ENCODE measurements at regions not wholly inside any gene's neighbourhood (a gene's known extent, or its start where the extent isn't known, plus 50 kb on each side); places are given as distances from the start of the nearest gene placed in this dataset.

- Histone ChIP-seq H4K91ac (ENCODE audit: low read depth, low read length, poor library complexity) (no peak overlapping the region), H2BK15ac (ENCODE audit: low read length) (no peak overlapping the region), H2BK5ac (ENCODE audit: low read length) (no peak overlapping the region), H3K9me3 (replicated peaks in 1 of 2; ENCODE audit: control insufficient read depth in 2 of 2, insufficient read depth in 1 of 2, low read depth in 1 of 2, low read length in 2 of 2) (no peaks in the 10 kb centered on the region), H2BK12ac (ENCODE audit: low read length) (no peak overlapping the region), H3K27me3 (ENCODE audit: control insufficient read depth in 3 of 3, insufficient read depth in 3 of 3, low read depth in 1 of 3, low read length in 3 of 3) (no peaks in the 10 kb centered on the region), H3K14ac (ENCODE audit: low read length) (no peak overlapping the region), H3K23ac (ENCODE audit: low read depth, low read length, poor library complexity) (no peak overlapping the region), H3K4me3 (ENCODE audit: low read length in 2 of 2) (no peak overlapping the region), H3K27ac (replicated peaks; ENCODE audit: low read length) (no peak overlapping the region), H3K4me1 (ENCODE audit: control insufficient read depth in 2 of 2, insufficient read depth in 1 of 2, low read depth in 1 of 2, low read length in 2 of 2) (no peaks in the 10 kb centered on the region), H2AK5ac (ENCODE audit: low read depth, low read length) (no peak overlapping the region), H2BK120ac (ENCODE audit: low read depth, low read length) (no peak overlapping the region), H3K18ac (ENCODE audit: low read length) (no peak overlapping the region), H2AFZ (ENCODE audit: low read length) (no peak overlapping the region), H3K4ac (ENCODE audit: low read length) (no peak overlapping the region), H3K9ac (ENCODE audit: low read depth, low read length, poor library complexity) (no peak overlapping the region), H4K8ac (ENCODE audit: low read depth, low read length) (no peak overlapping the region), H3K36me3 (replicated peaks in 1 of 2; ENCODE audit: control insufficient read depth in 2 of 2, insufficient read depth in 2 of 2, low read length in 2 of 2) (no peaks in the 10 kb centered on the region), H3K4me2 (ENCODE audit: insufficient read depth, low read length, poor library complexity, severe bottlenecking) (no peak overlapping the region), H3K79me1 (ENCODE audit: low read depth, low read length) (no peaks in the 10 kb centered on the region)
- WGBS, 2 donors (ENCODE audit: extremely low coverage in 2 of 2, insufficient read length in 2 of 2, insufficient replicate concordance in 1 of 2), result no CpG with 5 or more reads among the region's 4 CpGs
- no peak for DNase-seq (ENCODE audit: low spot score)
Measured at GRCh38 chr9:87381746-87382145, 115.9 kb upstream of the DAPK1 start.

GRCh38 chr9:87382900-87383299, 114.8 kb upstream of the DAPK1 start:
- Histone ChIP-seq H3K4ac (ENCODE audit: low read length) (no peak overlapping the region), H3K4me2 (ENCODE audit: insufficient read depth, low read length, poor library complexity, severe bottlenecking) (no peak overlapping the region), H3K18ac (ENCODE audit: low read length) (no peak overlapping the region), H2AFZ (ENCODE audit: low read length) (no peak overlapping the region), H2BK12ac (ENCODE audit: low read length) (no peak overlapping the region), H3K9me3 (replicated peaks in 1 of 2; ENCODE audit: control insufficient read depth in 2 of 2, insufficient read depth in 1 of 2, low read depth in 1 of 2, low read length in 2 of 2) (no peaks in the 10 kb centered on the region), H3K27ac (replicated peaks; ENCODE audit: low read length) (no peak overlapping the region), H3K79me1 (ENCODE audit: low read depth, low read length) (no peaks in the 10 kb centered on the region), H2BK120ac (ENCODE audit: low read depth, low read length) (no peak overlapping the region), H3K36me3 (replicated peaks in 1 of 2; ENCODE audit: control insufficient read depth in 2 of 2, insufficient read depth in 2 of 2, low read length in 2 of 2) (no peaks in the 10 kb centered on the region), H2AK5ac (ENCODE audit: low read depth, low read length) (no peak overlapping the region), H3K4me1 (ENCODE audit: control insufficient read depth in 2 of 2, insufficient read depth in 1 of 2, low read depth in 1 of 2, low read length in 2 of 2) (no peaks in the 10 kb centered on the region), H3K9ac (ENCODE audit: low read depth, low read length, poor library complexity) (no peak overlapping the region), H2BK15ac (ENCODE audit: low read length) (no peak overlapping the region), H4K91ac (ENCODE audit: low read depth, low read length, poor library complexity) (no peak overlapping the region), H3K14ac (ENCODE audit: low read length) (no peak overlapping the region), H2BK5ac (ENCODE audit: low read length) (no peak overlapping the region), H4K8ac (ENCODE audit: low read depth, low read length) (no peak overlapping the region), H3K4me3 (ENCODE audit: low read length in 2 of 2) (no peak overlapping the region), H3K23ac (ENCODE audit: low read depth, low read length, poor library complexity) (no peak overlapping the region), H3K27me3 (ENCODE audit: control insufficient read depth in 3 of 3, insufficient read depth in 3 of 3, low read depth in 1 of 3, low read length in 3 of 3) (no peaks in the 10 kb centered on the region)
- no peak for DNase-seq (ENCODE audit: low spot score)
- no CpG with 5 or more reads among the region's 9 CpGs for WGBS, 2 donors (ENCODE audit: extremely low coverage in 2 of 2, insufficient read length in 2 of 2, insufficient replicate concordance in 1 of 2)

GRCh38 chr9:87383344-87384150, 114.1 kb upstream of the DAPK1 start:
- Histone ChIP-seq H3K4me1 (ENCODE audit: control insufficient read depth in 2 of 2, insufficient read depth in 1 of 2, low read depth in 1 of 2, low read length in 2 of 2) (no peaks in the 10 kb centered on the region), H3K27me3 (ENCODE audit: control insufficient read depth in 3 of 3, insufficient read depth in 3 of 3, low read depth in 1 of 3, low read length in 3 of 3) (no peaks in the 10 kb centered on the region), H3K4ac (ENCODE audit: low read length) (no peak overlapping the region), H3K4me3 (ENCODE audit: low read length in 2 of 2) (no peak overlapping the region), H3K4me2 (ENCODE audit: insufficient read depth, low read length, poor library complexity, severe bottlenecking) (no peak overlapping the region), H4K91ac (ENCODE audit: low read depth, low read length, poor library complexity) (no peak overlapping the region), H2AK5ac (ENCODE audit: low read depth, low read length) (no peak overlapping the region), H3K79me1 (ENCODE audit: low read depth, low read length) (no peaks in the 10 kb centered on the region), H3K18ac (ENCODE audit: low read length) (no peak overlapping the region), H2BK12ac (ENCODE audit: low read length) (no peak overlapping the region), H3K14ac (ENCODE audit: low read length) (no peak overlapping the region), H2BK5ac (ENCODE audit: low read length) (no peak overlapping the region), H2AFZ (ENCODE audit: low read length) (no peak overlapping the region), H2BK120ac (ENCODE audit: low read depth, low read length) (no peak overlapping the region), H3K27ac (replicated peaks; ENCODE audit: low read length) (no peak overlapping the region), H3K36me3 (replicated peaks in 1 of 2; ENCODE audit: control insufficient read depth in 2 of 2, insufficient read depth in 2 of 2, low read length in 2 of 2) (no peaks in the 10 kb centered on the region), H4K8ac (ENCODE audit: low read depth, low read length) (no peak overlapping the region), H2BK15ac (ENCODE audit: low read length) (no peak overlapping the region), H3K23ac (ENCODE audit: low read depth, low read length, poor library complexity) (no peak overlapping the region), H3K9ac (ENCODE audit: low read depth, low read length, poor library complexity) (no peak overlapping the region), H3K9me3 (replicated peaks in 1 of 2; ENCODE audit: control insufficient read depth in 2 of 2, insufficient read depth in 1 of 2, low read depth in 1 of 2, low read length in 2 of 2) (no peaks in the 10 kb centered on the region)
- no CpG with 5 or more reads among the region's 7 CpGs for WGBS, 2 donors (ENCODE audit: extremely low coverage in 2 of 2, insufficient read length in 2 of 2, insufficient replicate concordance in 1 of 2)
- no peak for DNase-seq (ENCODE audit: low spot score)

- H3K4me3 ChIP-seq (ENCODE audit: low read length in 2 of 2), result no peak overlapping the region
Measured at GRCh38 chr9:87386490-87387025, 111.1 kb upstream of the DAPK1 start.

More at GRCh38 chr9:87386490-87387025, 111.1 kb upstream of the DAPK1 start:
- Histone ChIP-seq H2AK5ac (ENCODE audit: low read depth, low read length) (no peak overlapping the region), H3K23ac (ENCODE audit: low read depth, low read length, poor library complexity) (no peak overlapping the region), H3K4me2 (ENCODE audit: insufficient read depth, low read length, poor library complexity, severe bottlenecking) (no peak overlapping the region), H3K27me3 (ENCODE audit: control insufficient read depth in 3 of 3, insufficient read depth in 3 of 3, low read depth in 1 of 3, low read length in 3 of 3) (no peaks in the 10 kb centered on the region), H2BK120ac (ENCODE audit: low read depth, low read length) (no peak overlapping the region), H4K8ac (ENCODE audit: low read depth, low read length) (no peak overlapping the region), H2BK5ac (ENCODE audit: low read length) (no peak overlapping the region), H3K36me3 (replicated peaks in 1 of 2; ENCODE audit: control insufficient read depth in 2 of 2, insufficient read depth in 2 of 2, low read length in 2 of 2) (no peaks in the 10 kb centered on the region), H3K79me1 (ENCODE audit: low read depth, low read length) (no peaks in the 10 kb centered on the region), H2BK15ac (ENCODE audit: low read length) (no peak overlapping the region), H3K4ac (ENCODE audit: low read length) (no peak overlapping the region), H2BK12ac (ENCODE audit: low read length) (no peak overlapping the region), H4K91ac (ENCODE audit: low read depth, low read length, poor library complexity) (no peak overlapping the region), H3K14ac (ENCODE audit: low read length) (no peak overlapping the region), H3K4me1 (ENCODE audit: control insufficient read depth in 2 of 2, insufficient read depth in 1 of 2, low read depth in 1 of 2, low read length in 2 of 2) (no peaks in the 10 kb centered on the region), H3K18ac (ENCODE audit: low read length) (no peak overlapping the region), H3K9me3 (replicated peaks in 1 of 2; ENCODE audit: control insufficient read depth in 2 of 2, insufficient read depth in 1 of 2, low read depth in 1 of 2, low read length in 2 of 2) (no peaks in the 10 kb centered on the region), H2AFZ (ENCODE audit: low read length) (no peak overlapping the region), H3K27ac (replicated peaks; ENCODE audit: low read length) (no peak overlapping the region), H3K9ac (ENCODE audit: low read depth, low read length, poor library complexity) (no peak overlapping the region)
- no CpG with 5 or more reads among the region's 2 CpGs for WGBS, 2 donors (ENCODE audit: extremely low coverage in 2 of 2, insufficient read length in 2 of 2, insufficient replicate concordance in 1 of 2)
- DNase-seq (ENCODE audit: low spot score), result no peak

All from neuronal stem cell (in vitro differentiated cells).